KMS-11 (cell line): ENCODE measurements at regions not wholly inside any gene's neighbourhood (a gene's known extent, or its start where the extent isn't known, plus 50 kb on each side); places are given as distances from the start of the nearest gene placed in this dataset.

Source experiments
- H2AFZ ChIP-seq: fragments of 200-600 bp; sonication (generic); 2 replicates; pipeline ENCODE4 v1.6.1; 2016; ENCODE audit warnings: antibody characterized with exemption, mixed run types, low read depth
- H3K27ac ChIP-seq: fragments of 200-600 bp; sonication (generic); 2 replicates; pipeline ENCODE4 v1.6.1; 2016; ENCODE audit warnings: mild to moderate bottlenecking, mixed run types
- H3K27me3 ChIP-seq: fragments of 200-600 bp; sonication (generic); 2 replicates; pipeline ENCODE4 v1.6.1; 2017; ENCODE audit warnings: mild to moderate bottlenecking, low read depth, mixed run types, moderate library complexity; ENCODE audit not compliant: insufficient read depth
- H3K36me3 ChIP-seq: fragments of 200-600 bp; sonication (generic); 2 replicates; pipeline ENCODE4 v1.6.1; 2017; ENCODE audit warnings: mild to moderate bottlenecking, mixed run types; ENCODE audit not compliant: insufficient read depth
- H3K4me1 ChIP-seq: fragments of 200-600 bp; sonication (generic); 2 replicates; pipeline ENCODE4 v1.6.1; 2016; ENCODE audit warnings: mild to moderate bottlenecking, low read depth, mixed run types; ENCODE audit not compliant: poor library complexity, severe bottlenecking
- H3K4me2 ChIP-seq: fragments of 200-600 bp; sonication (generic); 2 replicates; pipeline ENCODE4 v1.7.0; 2016; ENCODE audit warnings: mild to moderate bottlenecking, mixed run types
- H3K4me3 ChIP-seq: fragments of 200-600 bp; sonication (generic); IDR thresholded peaks from 2 replicates; pipeline ENCODE4 v1.6.1; 2017; ENCODE audit warnings: low read depth, low read length, mixed read lengths; ENCODE audit not compliant: insufficient read depth
- H3K79me2 ChIP-seq: fragments of 200-600 bp; sonication (generic); 2 replicates; pipeline ENCODE4 v1.6.1; 2016; ENCODE audit warnings: low read depth, mixed run types; ENCODE audit not compliant: insufficient read depth
- H3K9ac ChIP-seq: fragments of 200-600 bp; sonication (generic); 2 replicates; pipeline ENCODE4 v1.6.1; 2016; ENCODE audit warnings: mild to moderate bottlenecking, mixed run types
- H4K20me1 ChIP-seq: fragments of 200-600 bp; sonication (generic); 2 replicates; pipeline ENCODE4 v1.6.1; 2016; ENCODE audit warnings: mild to moderate bottlenecking, mixed run types; ENCODE audit not compliant: insufficient read depth
- CTCF ChIP-seq: fragments of 200-600 bp; sonication (generic); conservative IDR thresholded peaks from 2 replicates; pipeline ENCODE4 v1.6.1; 2017; ENCODE audit warnings: low read depth, mild to moderate bottlenecking, antibody characterized with exemption, low read length, moderate library complexity, mixed read lengths

GRCh38 chr3:55343486-55344357, 143.4 kb downstream of the WNT5A start:
- no peaks in the 10 kb centered on the region for H3K4me1 ChIP-seq
- no peaks in the 10 kb centered on the region for H3K36me3 ChIP-seq
- no peak overlapping the region for H3K9ac ChIP-seq
- no peak for TF ChIP-seq CTCF
- H3K27ac ChIP-seq: no peak overlapping the region
- H4K20me1 ChIP-seq: no peaks in the 10 kb centered on the region
- H3K4me3 ChIP-seq: no peak overlapping the region
- no peak overlapping the region for H2AFZ ChIP-seq
- H3K79me2 ChIP-seq: no peaks in the 10 kb centered on the region
- H3K4me2 ChIP-seq: no peak overlapping the region
- no peaks in the 10 kb centered on the region for H3K27me3 ChIP-seq

- no peaks in the 10 kb centered on the region for H3K79me2 ChIP-seq
- no peaks in the 10 kb centered on the region for H3K27me3 ChIP-seq
- TF ChIP-seq CTCF: no peak
- no peak overlapping the region for H2AFZ ChIP-seq
- H4K20me1 ChIP-seq: no peaks in the 10 kb centered on the region
- no peaks in the 10 kb centered on the region for H3K4me1 ChIP-seq
- H3K36me3 ChIP-seq: no peaks in the 10 kb centered on the region
- no peak overlapping the region for H3K4me2 ChIP-seq
- H3K9ac ChIP-seq: no peak overlapping the region
- H3K4me3 ChIP-seq: no peak overlapping the region
- no peak overlapping the region for H3K27ac ChIP-seq
Observed at GRCh38 chr3:55341502-55342031, 145.5 kb downstream of the WNT5A start.

GRCh38 chr3:55339819-55340218, 147.3 kb downstream of the WNT5A start:
- TF ChIP-seq CTCF: no peak
- no peaks in the 10 kb centered on the region for H3K27me3 ChIP-seq
- no peaks in the 10 kb centered on the region for H3K79me2 ChIP-seq
- H4K20me1 ChIP-seq: no peaks in the 10 kb centered on the region
- no peak overlapping the region for H3K27ac ChIP-seq
- H3K9ac ChIP-seq: no peak overlapping the region
- no peak overlapping the region for H3K4me2 ChIP-seq
- no peaks in the 10 kb centered on the region for H3K4me1 ChIP-seq
- H2AFZ ChIP-seq: no peak overlapping the region
- no peaks in the 10 kb centered on the region for H3K36me3 ChIP-seq
- no peak overlapping the region for H3K4me3 ChIP-seq

GRCh38 chr3:55339390-55339789, 147.7 kb downstream of the WNT5A start:
- Histone ChIP-seq H3K27ac (no peak overlapping the region), H3K4me1 (no peaks in the 10 kb centered on the region), H4K20me1 (no peaks in the 10 kb centered on the region), H2AFZ (no peak overlapping the region), H3K27me3 (no peaks in the 10 kb centered on the region), H3K36me3 (no peaks in the 10 kb centered on the region), H3K9ac (no peak overlapping the region), H3K4me2 (no peak overlapping the region), H3K79me2 (no peaks in the 10 kb centered on the region), H3K4me3 (no peak overlapping the region)
- TF ChIP-seq CTCF: no peak
